HG03354 (cell line): ENCODE measurements at regions not wholly inside any gene's neighbourhood (a gene's known extent, or its start where the extent isn't known, plus 50 kb on each side); places are given as distances from the start of the nearest gene placed in this dataset.

Source experiments
- ATAC-seq: cut with Tn5 transposase; IDR thresholded peaks from one replicate; pipeline ENCODE4 v1.9.1; 2021; ENCODE audit warnings: mild to moderate bottlenecking; ENCODE audit not compliant: unreplicated experiment, poor library complexity, severe bottlenecking

DNA sequence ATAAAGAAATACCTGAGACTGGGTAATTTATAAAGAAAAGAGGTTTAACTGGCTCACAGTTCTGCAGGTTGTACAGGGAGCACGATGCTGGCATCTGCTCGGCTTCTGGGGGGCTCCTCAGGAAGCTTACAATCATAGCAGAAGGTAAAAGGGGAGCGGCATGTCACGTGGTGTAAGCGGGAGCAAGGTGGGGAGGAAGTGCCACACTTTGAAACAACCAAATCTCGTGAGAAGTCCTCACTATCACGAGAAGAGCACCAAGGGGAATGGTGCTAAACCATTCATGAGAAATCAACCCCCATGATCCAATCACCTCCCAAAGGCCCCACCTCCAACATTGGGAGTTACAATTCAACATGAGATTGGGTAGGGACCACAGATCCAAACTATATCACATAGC is 67.7 kb downstream of the AKR1B1 start:
- ATAC-seq = no peak

DNA sequence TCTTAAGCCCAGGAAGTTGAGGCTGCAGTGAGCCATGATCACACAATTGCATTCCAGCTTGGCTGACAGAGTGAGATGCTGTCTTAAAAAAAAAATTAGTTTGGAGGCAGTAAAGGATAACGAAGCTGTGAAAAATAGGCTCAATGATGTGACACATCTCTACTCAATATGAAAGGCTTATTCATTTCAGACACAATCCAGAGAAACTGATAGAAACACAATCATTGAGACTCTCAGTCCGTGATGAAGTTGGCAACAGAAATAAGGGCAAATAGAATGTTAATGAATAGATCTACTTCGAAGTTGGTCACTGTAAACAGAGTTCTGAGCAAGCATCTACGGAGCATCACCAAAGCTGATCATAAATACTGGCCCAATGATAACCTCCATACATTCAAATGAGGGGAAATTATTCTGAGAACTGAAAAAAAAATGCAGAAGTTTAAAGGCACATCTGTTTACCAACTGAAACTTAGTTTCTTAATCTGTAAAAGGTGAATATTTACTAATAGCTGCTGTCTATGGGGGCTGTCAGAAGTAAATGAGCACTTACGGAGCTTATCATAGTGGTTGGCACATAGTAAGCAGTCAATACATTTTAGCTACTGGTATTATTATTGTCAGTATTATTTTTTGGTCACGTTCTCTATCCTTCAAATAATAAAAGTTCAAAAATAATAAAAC is 70.4 kb downstream of the AKR1B1 start:
- ATAC-seq = peak; percentile 49

DNA sequence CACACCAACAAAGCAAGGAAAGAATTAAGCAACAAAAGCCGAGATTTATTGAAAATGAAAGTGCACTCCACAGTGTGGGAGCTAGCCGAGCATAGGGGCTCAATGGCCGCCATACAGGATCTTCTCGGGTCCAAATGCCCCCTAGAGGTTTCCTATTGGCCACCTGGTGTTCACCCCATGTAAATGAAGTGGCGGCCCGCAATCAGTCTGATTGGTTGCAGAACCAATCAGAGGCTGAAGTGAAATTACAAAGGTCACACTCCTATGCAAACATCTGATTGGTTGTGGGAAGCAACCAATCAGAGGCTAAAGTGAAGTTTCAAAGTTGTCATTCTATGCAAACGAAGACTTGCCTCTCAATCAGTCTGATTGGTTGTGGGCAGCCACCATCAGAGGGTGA is 61.8 kb upstream of the SLC35B4 start:
- no peak for ATAC-seq

DNA sequence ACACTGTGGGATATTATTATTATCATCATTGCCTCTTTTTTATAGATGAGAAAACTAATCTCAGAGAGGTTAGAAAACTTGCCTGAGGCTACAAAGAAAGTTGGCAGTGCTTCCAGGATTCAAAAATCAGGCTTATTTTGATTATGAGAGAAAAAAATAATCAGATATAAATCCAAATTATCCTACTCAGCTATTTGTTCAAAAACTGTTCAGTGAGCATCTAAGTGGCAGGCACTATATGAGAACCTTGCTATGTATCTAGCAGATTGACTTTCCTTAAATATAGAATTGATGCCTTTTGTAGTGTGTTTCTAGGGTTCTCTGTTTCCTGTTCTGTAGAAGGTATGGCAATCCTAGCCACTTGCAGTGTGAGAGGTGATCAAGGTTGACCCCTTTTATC is 60.0 kb upstream of the SLC35B4 start:
- ATAC-seq = no peak

DNA sequence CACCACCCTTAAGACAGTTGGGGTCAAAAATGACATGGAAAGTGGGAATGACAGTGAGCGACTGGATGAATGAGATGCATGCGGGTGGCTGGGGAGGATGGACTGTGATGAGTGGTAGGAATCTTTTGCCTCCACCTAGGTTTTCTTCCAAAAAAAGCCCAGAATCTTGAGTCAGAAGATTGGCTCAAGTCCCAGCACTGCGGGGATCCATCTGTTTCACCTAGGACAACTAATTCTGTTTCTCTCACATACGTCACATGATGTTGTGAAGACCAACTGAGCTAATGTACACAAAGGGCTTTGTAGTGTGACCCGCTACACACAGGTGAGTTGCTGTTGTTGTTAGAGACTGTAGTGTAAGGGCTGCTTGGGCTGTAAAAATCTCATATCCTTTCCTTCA is 58.5 kb upstream of the SLC35B4 start:
- ATAC-seq = no peak

DNA sequence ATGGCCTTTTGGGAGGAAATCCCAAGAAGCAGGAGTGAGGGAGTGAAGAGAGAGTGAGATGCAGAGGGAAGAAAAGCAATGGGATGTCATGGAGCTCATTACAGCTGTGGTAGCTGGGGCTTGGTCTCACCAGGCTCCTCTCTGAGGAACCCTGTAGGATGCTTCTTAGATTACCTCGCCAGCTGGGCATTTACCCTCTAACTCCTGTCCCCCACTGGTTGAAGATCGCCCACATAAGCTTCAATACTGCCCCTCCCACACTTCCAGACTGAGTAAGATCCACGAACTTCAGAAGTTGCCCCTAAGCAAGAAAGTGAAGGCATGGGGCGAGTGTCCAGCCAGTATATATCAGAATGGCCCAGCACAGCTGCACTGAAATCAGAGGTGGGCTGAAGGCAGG is 58.1 kb upstream of the SLC35B4 start:
- no peak for ATAC-seq

DNA sequence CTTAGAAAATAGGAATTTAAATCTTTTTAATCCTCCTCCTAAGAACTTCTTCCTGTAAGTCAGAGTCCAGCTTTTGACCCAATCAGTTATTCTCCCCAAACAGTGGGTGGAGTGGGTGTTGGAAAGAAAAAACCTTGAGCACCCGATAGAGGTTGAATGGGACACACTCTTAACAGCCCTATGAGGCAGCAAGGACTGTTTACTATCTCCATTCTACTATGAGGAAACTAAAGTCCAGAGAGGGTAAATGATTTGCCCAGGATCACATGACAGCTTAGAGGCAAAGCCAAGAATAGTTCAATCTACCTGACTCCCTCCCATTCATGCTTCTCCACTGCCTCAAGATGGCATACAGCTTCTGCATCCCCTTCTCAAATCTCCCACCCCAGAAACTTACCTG is 57.6 kb upstream of the SLC35B4 start:
- no peak for ATAC-seq

DNA sequence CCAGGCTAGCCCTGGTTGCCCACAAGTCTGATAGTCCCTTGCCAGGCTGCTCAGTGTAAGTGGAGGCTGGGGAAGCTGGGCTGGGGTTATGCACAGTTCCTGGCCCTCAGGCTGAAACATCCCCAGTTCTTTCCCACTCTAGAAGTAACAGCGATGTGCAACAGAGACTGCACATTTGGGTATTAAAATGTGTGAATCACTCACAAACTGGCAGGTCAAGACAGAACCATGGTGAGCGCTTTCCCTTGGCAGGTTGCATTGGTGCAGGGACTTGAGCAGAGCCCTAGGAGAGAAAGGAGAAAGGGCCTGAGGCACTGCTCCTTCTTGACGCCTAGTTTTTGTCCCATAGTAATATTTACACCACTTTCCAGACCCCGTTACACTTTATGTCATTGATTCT is 56.1 kb upstream of the SLC35B4 start:
- no peak for ATAC-seq

DNA sequence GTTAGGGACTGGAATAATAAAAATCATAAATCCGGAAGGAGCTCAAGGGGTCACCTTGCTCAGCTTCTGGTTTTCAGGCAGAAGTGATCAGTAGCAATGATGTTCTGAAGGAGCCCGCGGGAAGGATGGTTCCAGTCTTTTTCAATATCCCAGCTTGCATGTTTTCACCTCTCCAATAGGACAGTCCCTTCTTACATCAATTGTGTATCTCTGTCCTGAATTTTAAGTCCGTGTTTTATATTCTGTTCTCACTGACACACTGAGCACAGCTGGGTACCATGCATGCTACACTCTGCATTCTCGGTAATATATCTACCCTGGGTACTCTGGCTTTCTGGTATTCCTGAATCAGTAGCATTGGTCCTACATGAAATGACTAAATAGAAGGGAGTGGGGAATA is 55.2 kb upstream of the SLC35B4 start:
- no peak for ATAC-seq

DNA sequence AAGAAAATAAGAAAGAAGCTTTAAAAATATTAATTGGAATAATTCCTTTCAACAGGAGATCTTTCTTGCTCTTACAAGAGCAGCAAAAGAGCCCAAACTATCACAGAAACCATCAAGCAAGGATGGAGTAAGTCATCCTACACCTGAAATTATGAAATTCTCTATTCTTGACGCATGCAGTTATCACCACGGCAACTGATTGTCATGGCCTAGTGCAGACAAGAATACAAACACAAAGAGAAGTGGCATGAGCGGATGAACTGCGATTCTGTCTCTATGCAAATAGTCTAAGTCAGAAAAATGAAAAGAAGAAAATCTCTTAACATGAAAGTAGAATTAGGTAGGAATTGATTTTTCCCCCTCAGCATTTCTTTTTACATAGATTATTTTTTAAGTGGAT is 54.8 kb upstream of the SLC35B4 start:
- no peak for ATAC-seq

DNA sequence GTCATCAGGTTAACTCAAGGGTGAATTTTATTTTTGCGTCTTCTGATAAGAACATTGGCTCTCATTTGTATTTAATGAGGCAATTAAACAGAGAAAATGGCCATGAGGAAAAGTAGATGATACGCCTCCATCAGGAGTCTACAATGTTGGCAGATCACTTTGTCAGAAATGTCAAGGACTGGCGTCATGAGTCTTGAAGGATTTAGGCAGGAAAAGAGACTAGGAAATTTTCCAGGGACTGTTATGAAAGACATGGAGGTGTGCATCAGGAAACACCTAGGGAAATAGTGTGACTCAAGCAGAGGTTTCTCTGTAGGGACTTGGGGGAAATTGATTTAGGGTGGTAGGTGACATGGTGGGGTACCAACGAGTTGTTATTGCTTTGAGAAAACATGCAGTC is 53.4 kb upstream of the SLC35B4 start:
- no peak for ATAC-seq

DNA sequence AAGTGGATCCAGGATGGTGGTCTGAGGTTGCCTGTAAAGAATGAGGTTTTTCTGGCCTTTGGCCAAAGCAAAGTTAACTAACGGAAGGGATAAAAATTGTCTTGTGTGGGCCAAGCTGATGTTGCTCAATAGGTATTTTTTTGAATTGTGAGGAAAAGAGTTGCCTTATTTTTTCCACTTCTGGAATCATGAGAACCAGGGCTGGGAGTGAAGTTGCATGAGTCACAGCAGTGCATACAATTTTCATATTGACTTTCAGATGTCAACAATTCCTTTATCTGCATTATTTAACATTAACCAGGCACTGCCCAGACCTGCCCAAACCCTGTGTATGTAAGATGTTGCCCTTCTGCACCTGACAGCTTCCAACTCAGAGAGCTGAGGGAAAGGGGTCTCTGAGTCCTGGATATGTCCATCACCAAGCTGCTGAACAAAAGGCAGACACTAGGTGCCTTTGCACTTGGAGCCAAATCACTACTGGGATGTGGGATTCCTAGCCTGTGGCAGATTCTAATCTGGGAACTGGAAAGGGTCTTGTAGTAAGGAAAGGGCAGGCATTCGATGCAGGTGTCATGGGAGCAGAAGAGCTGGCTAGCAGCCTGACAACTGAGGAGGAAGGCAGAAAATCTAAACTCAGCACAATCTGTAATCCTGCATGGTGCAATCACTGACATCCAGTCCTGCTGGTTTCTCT is 52.3 kb upstream of the SLC35B4 start:
- ATAC-seq = no peak

DNA sequence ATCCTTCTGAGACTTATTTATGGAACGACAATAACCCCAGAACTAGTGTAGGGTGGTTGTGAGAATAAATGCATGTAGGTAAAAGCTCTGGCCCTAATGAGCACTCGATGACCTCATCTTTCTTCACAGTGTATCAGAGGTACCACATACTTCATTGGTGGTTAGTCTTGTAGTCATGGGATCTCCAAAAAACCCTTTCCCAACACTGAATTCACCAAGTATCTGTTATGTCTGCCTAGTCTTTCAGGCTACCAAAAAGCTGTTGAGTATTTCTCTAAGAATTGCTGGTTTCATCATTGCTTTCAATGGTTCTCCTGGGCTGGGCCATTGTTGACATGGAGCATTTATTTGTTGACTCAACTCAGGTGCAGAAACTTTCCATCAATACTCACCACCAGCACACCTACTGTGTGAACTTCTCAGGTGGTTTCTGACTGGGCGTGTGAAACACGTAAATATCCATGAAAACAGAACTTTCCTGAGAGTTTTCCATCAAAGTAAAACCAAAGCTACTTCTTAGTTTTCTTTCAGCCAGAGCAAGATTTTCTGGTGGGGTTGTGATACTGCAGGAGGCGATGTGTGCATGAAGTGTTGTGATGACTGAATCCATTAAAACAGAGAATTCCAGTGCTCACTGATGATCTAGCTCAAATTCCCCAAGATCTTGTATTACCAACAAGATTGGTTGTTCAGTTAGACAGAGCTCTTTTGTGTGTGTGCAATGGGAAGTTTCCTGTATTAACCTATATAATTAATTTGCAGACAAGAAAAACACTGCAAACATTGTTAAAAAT is 51.4 kb upstream of the SLC35B4 start:
- no peak for ATAC-seq
